CD4-positive, alpha-beta T cell treated with Interleukin-21 for 1 hour (primary cell): ENCODE measurements at regions not wholly inside any gene's neighbourhood (a gene's known extent, or its start where the extent isn't known, plus 50 kb on each side); places are given as distances from the start of the nearest gene placed in this dataset.
"Not testable (repeated sequence)": the region's sequence is repeated elsewhere in the genome, so short reads cannot be mapped to it uniquely, and the experiment has no call there.

Source experiments
- DNase-seq: peaks from one replicate; pipeline ENCODE4 v3.0.0-alpha.2; 2020

DNA sequence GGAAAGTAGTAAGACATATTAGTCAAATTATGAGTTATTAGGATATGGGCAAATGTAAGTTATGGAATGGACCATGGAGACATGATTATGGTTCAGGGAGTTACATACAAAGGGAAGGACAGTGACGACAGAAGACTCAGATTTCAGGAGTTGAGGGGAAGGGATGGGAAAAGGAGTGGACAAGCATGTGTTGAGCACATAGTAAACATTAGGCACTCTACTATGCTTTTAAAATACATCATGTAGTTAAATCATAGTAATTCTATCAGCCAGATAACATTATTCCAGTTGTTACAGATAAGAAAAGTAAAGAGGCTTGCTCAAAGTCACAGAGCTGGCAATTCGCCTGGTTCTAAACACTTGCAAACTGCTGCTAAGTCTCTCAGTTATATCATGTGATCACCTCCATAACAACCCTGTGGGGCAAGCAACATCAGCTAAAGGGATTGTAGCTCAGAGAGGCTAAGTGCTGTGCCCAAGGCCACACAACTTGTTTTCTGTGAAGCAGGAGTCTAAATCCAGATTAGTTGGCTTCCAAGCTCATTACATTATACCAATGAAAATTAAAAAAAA lies 115.2 kb upstream of the MDFIC start:
- DNase-seq: no peak

GRCh38 chr7:114812570-114812969 lies 109.3 kb upstream of the MDFIC start:
- DNase-seq: no peak

GRCh38 chr7:114813624-114814023 lies 108.3 kb upstream of the MDFIC start:
- no peak for DNase-seq

DNA sequence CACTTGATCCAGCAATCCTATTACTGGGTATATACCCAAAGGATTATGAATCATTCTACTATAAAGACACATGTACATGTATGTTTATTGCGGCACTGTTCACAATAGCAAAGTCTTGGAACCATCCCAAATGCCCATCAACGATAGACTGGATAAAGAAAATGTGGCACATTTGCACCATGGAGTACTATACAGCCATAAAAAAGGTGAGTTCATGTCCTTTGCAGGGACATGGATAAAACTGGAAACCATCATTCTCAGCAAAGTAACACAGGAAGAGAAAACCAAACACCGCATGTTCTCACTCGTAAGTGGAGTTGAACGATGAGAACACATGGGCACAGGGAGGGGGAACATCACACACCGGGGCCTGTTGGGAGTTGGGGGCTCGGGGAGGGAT lies 104.9 kb upstream of the MDFIC start:
- not testable (repeated sequence) for DNase-seq

DNA sequence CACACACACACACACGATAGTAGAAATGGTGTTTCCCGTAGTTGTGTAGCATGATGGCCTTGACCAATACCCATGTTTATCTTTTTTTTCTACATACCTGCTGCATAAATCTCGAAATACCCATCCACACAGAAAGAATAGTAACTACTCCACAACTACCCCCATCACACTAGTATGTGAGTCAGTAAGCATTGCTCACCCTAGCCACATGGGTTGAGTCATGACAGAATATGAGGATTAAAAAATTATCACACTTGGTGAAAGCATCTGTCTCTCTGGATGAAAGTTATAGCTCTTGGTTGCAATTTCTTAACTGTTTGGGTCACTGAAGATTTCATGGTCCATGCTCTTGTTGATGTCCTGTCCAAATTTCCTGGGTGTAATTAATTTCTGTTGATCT lies 103.4 kb upstream of the MDFIC start:
- DNase-seq: no peak

GRCh38 chr7:114819616-114820362 lies 102.1 kb upstream of the MDFIC start:
- DNase-seq: no peak

GRCh38 chr7:114821030-114821900 lies 100.6 kb upstream of the MDFIC start:
- DNase-seq: no peak

DNA sequence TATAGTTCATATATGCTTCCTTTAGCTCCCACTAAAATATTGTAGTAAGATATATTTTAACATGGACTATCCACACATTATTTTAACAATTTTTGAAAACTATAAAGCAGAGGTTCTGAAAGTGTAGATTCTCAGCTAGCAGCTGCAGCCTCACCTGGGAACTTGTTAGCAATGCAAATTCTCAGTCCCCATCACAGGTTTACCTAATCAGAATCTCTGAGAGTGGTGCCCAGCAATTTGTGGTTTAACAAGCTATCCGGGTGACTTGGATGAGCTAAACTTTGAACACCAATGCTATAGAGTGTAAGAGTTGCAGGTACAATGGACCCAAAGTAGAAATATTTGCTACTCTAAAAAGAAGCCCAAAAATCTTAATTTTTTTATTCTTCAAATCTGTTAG lies 99.8 kb upstream of the MDFIC start:
- no peak for DNase-seq

DNA sequence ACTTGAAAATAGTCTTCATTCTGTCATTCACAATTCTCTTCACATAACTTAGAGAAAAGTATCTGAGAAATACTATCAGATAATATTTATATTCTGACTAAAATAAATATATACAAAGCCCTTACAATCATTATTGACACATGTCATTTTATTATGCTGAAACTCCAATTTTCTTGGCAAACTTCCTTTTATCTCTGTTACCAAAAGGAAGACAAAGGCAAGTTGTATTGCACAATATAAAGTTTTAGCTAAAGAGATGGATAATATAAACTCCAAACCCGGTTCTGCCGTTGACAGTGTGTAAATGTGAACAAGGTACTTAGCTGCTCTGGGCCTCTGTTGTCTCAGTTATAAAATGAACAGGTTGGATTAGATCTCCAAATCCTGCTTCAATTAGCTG lies 99.0 kb upstream of the MDFIC start:
- DNase-seq: no peak

GRCh38 chr7:114823290-114823689 lies 98.6 kb upstream of the MDFIC start:
- no peak for DNase-seq

GRCh38 chr7:114825423-114825951 lies 96.4 kb upstream of the MDFIC start:
- DNase-seq: peak; percentile 25

DNA sequence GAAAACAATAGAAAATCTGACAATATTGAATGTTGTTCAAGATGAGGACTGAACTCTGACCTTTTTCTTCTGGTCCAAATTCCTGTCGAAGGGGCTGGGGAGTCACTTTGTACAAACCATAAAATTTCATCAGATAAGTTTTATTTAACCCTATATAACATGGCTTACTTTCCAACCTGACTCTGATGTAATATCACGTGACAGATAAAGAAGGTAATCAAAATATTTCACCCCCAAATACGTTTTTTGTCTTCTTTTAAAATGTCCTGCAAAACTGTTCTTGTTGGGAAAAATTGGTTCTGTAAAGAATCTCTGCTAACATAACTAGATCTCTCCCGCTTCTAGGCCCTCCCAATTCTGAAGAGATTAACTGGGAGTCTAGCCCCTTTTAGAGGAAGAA lies 90.9 kb upstream of the MDFIC start:
- no peak for DNase-seq

GRCh38 chr7:114832906-114833595 lies 88.8 kb upstream of the MDFIC start:
- DNase-seq: no peak

GRCh38 chr7:114835303-114835702 lies 86.6 kb upstream of the MDFIC start:
- DNase-seq: no peak

DNA sequence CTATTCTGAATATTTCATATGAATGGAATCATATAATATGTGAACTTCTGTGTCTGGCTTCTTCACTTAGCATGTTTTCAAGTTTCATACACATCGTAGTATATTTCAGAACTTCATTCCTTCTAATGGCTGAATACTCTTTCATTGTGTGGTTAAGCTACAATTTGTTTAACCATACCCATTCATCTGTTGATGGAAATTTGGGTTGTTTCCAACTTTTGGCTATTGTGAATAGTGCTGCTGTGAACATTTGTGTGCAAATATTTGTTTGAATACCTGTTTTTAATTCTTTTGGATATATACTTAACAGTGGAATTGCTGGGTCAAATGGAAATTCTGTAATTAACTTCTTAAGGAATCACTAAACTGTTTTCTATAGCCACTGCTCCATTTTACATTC lies 86.0 kb upstream of the MDFIC start:
- DNase-seq: no peak

GRCh38 chr7:114842551-114843065 lies 79.3 kb upstream of the MDFIC start:
- DNase-seq: no peak

- DNase-seq: no peak
Measured at GRCh38 chr7:114843102-114843501, 78.8 kb upstream of the MDFIC start.

GRCh38 chr7:114851406-114852061 lies 70.4 kb upstream of the MDFIC start:
- DNase-seq: no peak

- DNase-seq: no peak
Measured at GRCh38 chr7:114852293-114852692, 69.6 kb upstream of the MDFIC start.

DNA sequence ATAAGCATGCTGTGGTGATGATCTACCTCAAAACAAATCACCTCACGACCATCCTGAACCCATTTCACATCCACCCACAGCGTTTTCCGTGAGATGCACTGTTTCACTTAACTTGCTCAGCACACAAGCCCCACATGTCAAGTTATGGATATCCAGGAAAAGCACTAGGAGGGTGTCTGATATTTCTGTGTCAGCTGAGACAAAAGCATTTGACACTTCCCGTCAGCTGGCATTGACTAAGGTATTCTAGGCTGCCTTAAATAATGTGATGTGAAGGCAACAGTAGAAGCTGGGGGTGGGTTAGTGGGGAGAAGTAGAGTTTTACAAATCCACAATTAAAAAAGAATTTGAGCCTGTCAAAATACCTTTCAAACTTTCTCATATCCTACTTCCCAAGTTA lies 68.7 kb upstream of the MDFIC start:
- DNase-seq: no peak

- DNase-seq: no peak
Measured at GRCh38 chr7:114854369-114854768, 67.5 kb upstream of the MDFIC start.

GRCh38 chr7:114856625-114857024 lies 65.3 kb upstream of the MDFIC start:
- no peak for DNase-seq
